WTC11 (cell line): ENCODE measurements at regions not wholly inside any gene's neighbourhood (a gene's known extent, or its start where the extent isn't known, plus 50 kb on each side); places are given as distances from the start of the nearest gene placed in this dataset.

Experiments used
- ATAC-seq: fragments of 200-7000 bp; cut with Tn5 transposase; 2 replicates; pipeline ENCODE4 v1.10.0; 2021; ENCODE audit warnings: mild to moderate bottlenecking, moderate library complexity
- CTCF ChIA-PET: fragments of 300-600 bp; sonication (Branson Sonifier 250); formaldehyde crosslinking; loops from one replicate; lab custom pipeline; 2021; ENCODE audit warnings: antibody characterized with exemption; lab: Charles Lee
- POLR2A ChIA-PET: fragments of 350-600 bp; sonication (Branson Sonifier 250); formaldehyde crosslinking; loops from one replicate; lab custom pipeline; 2021; ENCODE audit warnings: antibody characterized with exemption; lab: Charles Lee
- DNase-seq: peaks from one replicate; pipeline ENCODE4 v3.0.0; 2021; ENCODE audit warnings: low spot score
- H3K27ac Mint-ChIP-seq: 2 replicates; pipeline ENCODE4 v1.8.0; 2021; ENCODE audit warnings: mixed read lengths
- H3K27me3 Mint-ChIP-seq: 2 replicates; pipeline ENCODE4 v1.8.0; 2021; ENCODE audit warnings: low read depth, mild to moderate bottlenecking, moderate library complexity, mixed read lengths
- H3K36me3 Mint-ChIP-seq: 2 replicates; pipeline ENCODE4 v1.8.0; 2021; ENCODE audit warnings: mixed read lengths
- H3K4me1 Mint-ChIP-seq: 2 replicates; pipeline ENCODE4 v1.8.0; 2022; ENCODE audit warnings: mixed read lengths
- H3K4me3 Mint-ChIP-seq: 2 replicates; pipeline ENCODE4 v1.8.0; 2021; ENCODE audit warnings: mild to moderate bottlenecking, moderate library complexity, mixed read lengths
- H3K9me3 Mint-ChIP-seq: 2 replicates; pipeline ENCODE4 v1.8.0; 2021; ENCODE audit warnings: mixed read lengths
- CBFB ChIP-seq: sonication (generic); formaldehyde crosslinking; IDR thresholded peaks from 2 replicates; pipeline ENCODE4 v1.8.1; 2022; ENCODE audit warnings: mild to moderate bottlenecking, low read depth, missing genetic modification reagents
- CREM ChIP-seq: sonication (generic); formaldehyde crosslinking; IDR thresholded peaks from 2 replicates; pipeline ENCODE4 v1.8.1; 2022; ENCODE audit warnings: mild to moderate bottlenecking, missing genetic modification reagents, moderate library complexity
- ETV6 ChIP-seq: sonication (generic); formaldehyde crosslinking; IDR thresholded peaks from 2 replicates; pipeline ENCODE4 v1.8.1; 2022; ENCODE audit warnings: mild to moderate bottlenecking, missing genetic modification reagents
- GRHL2 ChIP-seq: fragments of 250-450 bp; sonication (Bioruptor Pico); IDR thresholded peaks from 2 replicates; pipeline ENCODE4 v1.8.0; 2022; ENCODE audit warnings: mild to moderate bottlenecking, moderate library complexity; ENCODE audit not compliant: insufficient replicate concordance, severe bottlenecking
- IRF2 ChIP-seq: sonication (generic); formaldehyde crosslinking; IDR thresholded peaks from 2 replicates; pipeline ENCODE4 v1.8.0; 2022; ENCODE audit warnings: low read depth, missing genetic modification reagents, borderline replicate concordance
- JUN ChIP-seq: sonication (generic); formaldehyde crosslinking; IDR thresholded peaks from 2 replicates; pipeline ENCODE4 v1.8.0; 2023; ENCODE audit warnings: mild to moderate bottlenecking, missing genetic modification reagents
- NFYB ChIP-seq: sonication (generic); formaldehyde crosslinking; conservative IDR thresholded peaks from 2 replicates; pipeline ENCODE4 v1.8.0; 2022; ENCODE audit warnings: low read depth, missing genetic modification reagents
- NR1H2 ChIP-seq: sonication (generic); formaldehyde crosslinking; IDR thresholded peaks from 2 replicates; pipeline ENCODE4 v1.9.0; 2021; ENCODE audit warnings: mild to moderate bottlenecking, moderate library complexity, missing genetic modification reagents
- NR3C1 ChIP-seq: sonication (generic); formaldehyde crosslinking; conservative IDR thresholded peaks from 2 replicates; pipeline ENCODE4 v1.8.1; 2023; ENCODE audit warnings: low read depth, mild to moderate bottlenecking, missing genetic modification reagents
- SMAD3 ChIP-seq: sonication (generic); formaldehyde crosslinking; IDR thresholded peaks from 2 replicates; pipeline ENCODE4 v1.8.0; 2022; ENCODE audit warnings: missing genetic modification reagents, mild to moderate bottlenecking, borderline replicate concordance
- ZBTB21 ChIP-seq: sonication (generic); formaldehyde crosslinking; IDR thresholded peaks from 2 replicates; pipeline ENCODE4 v1.8.1; 2023; ENCODE audit warnings: mild to moderate bottlenecking, missing genetic modification reagents, borderline replicate concordance
- ZNF671 ChIP-seq: fragments of 250-450 bp; sonication (Bioruptor Pico); IDR thresholded peaks from 2 replicates; pipeline ENCODE4 v1.8.0; 2021; ENCODE audit warnings: mild to moderate bottlenecking
- TF ChIP-seq, protein P1 (sequence below): sonication (generic); formaldehyde crosslinking; IDR thresholded peaks from 2 replicates; pipeline ENCODE4 v1.8.0; 2022; ENCODE audit warnings: missing genetic modification reagents
- TF ChIP-seq, protein P2 (sequence below): sonication (generic); formaldehyde crosslinking; conservative IDR thresholded peaks from 2 replicates; pipeline ENCODE4 v1.8.1; 2023; ENCODE audit warnings: mild to moderate bottlenecking, low read depth, missing genetic modification reagents, moderate library complexity
- TF ChIP-seq, protein P3 (sequence below): fragments of 250-450 bp; sonication (Bioruptor Pico); conservative IDR thresholded peaks from 2 replicates; pipeline ENCODE4 v1.9.0; 2021; ENCODE audit warnings: mild to moderate bottlenecking
- TF ChIP-seq, protein P4 (sequence below): sonication (generic); formaldehyde crosslinking; IDR thresholded peaks from 2 replicates; pipeline ENCODE4 v1.8.0; 2022; ENCODE audit warnings: mild to moderate bottlenecking, missing genetic modification reagents
- TF ChIP-seq, protein P5 (sequence below): sonication (generic); formaldehyde crosslinking; IDR thresholded peaks from 2 replicates; pipeline ENCODE4 v1.8.0; 2022; ENCODE audit warnings: mild to moderate bottlenecking, missing genetic modification reagents
- TF ChIP-seq, protein P6 (sequence below): sonication (generic); formaldehyde crosslinking; IDR thresholded peaks from 2 replicates; pipeline ENCODE4 v1.8.1; 2023; ENCODE audit warnings: mild to moderate bottlenecking, moderate library complexity, missing genetic modification reagents
- TF ChIP-seq, protein P7 (sequence below): sonication (generic); formaldehyde crosslinking; IDR thresholded peaks from 2 replicates; pipeline ENCODE4 v1.8.0; 2023; ENCODE audit warnings: missing genetic modification reagents

DNA sequence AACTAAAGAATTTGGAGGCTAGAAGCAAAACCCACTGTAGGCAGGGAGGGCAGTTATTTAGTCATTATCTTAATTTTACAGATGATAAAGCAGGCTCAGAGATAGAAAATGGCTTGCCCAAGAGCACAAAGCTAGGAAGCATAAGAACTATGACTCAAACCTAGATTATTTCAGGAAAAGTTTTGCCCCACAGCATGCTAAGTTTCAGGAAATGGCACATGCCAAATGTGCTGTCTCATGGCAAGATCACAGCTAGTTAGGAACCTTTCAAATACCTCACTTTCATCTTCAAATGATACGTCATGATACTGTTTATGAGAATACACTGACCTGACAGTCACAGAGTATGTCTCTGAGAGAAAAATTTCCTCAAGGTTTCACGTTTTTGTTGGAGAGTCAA lies 78.5 kb upstream of the SPANXC start:
- Mint-ChIP-seq H3K27me3 (no peaks in the 10 kb centered on the region), H3K36me3 (peaks cover 15% of the 10 kb centered on the region), H3K9me3 (peaks cover 13% of the 10 kb centered on the region), H3K4me1 (no peaks in the 10 kb centered on the region), H3K4me3 (no peak overlapping the region), H3K27ac (no peak overlapping the region)
- no peak for TF ChIP-seq GRHL2 (CRISPR knock-in tag)
- no peak for TF ChIP-seq IRF2
- ATAC-seq (no peak), DNase-seq (no peak)
- POLR2A ChIA-PET = no interaction called here
- CTCF ChIA-PET = no interaction called here

DNA sequence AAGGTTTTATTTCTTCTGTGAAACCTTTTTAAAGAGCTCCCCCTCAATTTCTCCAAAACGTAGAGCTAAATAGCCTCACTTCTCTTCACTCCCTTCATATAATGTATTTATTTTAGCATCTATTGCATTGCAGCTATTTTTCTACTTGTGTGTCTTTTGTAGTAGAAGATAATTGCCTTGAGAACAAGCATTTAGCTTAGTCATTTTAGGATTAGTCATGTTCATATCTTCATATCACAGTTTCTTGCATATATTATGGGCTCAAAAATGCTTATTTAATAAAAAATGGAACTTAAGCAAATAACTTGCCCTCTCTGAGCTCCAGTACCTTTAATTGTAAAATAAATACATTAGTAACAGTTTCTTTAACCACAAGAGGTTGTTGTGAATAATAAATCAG lies 72.1 kb upstream of the SPANXC start:
- ChIA-PET CTCF (no interaction called here), POLR2A (no interaction called here)
- no peak overlapping the region for H3K4me3 Mint-ChIP-seq
- DNase-seq (no peak), ATAC-seq (no peak)
- H3K9me3 Mint-ChIP-seq = peaks cover 8% of the 10 kb centered on the region; the same call in 1 of the 2 replicates
- no peak for TF ChIP-seq CREM (CRISPR knock-in tag)
- TF ChIP-seq, protein P1, sequence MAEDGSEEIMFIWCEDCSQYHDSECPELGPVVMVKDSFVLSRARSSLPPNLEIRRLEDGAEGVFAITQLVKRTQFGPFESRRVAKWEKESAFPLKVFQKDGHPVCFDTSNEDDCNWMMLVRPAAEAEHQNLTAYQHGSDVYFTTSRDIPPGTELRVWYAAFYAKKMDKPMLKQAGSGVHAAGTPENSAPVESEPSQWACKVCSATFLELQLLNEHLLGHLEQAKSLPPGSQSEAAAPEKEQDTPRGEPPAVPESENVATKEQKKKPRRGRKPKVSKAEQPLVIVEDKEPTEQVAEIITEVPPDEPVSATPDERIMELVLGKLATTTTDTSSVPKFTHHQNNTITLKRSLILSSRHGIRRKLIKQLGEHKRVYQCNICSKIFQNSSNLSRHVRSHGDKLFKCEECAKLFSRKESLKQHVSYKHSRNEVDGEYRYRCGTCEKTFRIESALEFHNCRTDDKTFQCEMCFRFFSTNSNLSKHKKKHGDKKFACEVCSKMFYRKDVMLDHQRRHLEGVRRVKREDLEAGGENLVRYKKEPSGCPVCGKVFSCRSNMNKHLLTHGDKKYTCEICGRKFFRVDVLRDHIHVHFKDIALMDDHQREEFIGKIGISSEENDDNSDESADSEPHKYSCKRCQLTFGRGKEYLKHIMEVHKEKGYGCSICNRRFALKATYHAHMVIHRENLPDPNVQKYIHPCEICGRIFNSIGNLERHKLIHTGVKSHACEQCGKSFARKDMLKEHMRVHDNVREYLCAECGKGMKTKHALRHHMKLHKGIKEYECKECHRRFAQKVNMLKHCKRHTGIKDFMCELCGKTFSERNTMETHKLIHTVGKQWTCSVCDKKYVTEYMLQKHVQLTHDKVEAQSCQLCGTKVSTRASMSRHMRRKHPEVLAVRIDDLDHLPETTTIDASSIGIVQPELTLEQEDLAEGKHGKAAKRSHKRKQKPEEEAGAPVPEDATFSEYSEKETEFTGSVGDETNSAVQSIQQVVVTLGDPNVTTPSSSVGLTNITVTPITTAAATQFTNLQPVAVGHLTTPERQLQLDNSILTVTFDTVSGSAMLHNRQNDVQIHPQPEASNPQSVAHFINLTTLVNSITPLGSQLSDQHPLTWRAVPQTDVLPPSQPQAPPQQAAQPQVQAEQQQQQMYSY = no peak
- no peak for TF ChIP-seq NR1H2
- TF ChIP-seq, protein P2, sequence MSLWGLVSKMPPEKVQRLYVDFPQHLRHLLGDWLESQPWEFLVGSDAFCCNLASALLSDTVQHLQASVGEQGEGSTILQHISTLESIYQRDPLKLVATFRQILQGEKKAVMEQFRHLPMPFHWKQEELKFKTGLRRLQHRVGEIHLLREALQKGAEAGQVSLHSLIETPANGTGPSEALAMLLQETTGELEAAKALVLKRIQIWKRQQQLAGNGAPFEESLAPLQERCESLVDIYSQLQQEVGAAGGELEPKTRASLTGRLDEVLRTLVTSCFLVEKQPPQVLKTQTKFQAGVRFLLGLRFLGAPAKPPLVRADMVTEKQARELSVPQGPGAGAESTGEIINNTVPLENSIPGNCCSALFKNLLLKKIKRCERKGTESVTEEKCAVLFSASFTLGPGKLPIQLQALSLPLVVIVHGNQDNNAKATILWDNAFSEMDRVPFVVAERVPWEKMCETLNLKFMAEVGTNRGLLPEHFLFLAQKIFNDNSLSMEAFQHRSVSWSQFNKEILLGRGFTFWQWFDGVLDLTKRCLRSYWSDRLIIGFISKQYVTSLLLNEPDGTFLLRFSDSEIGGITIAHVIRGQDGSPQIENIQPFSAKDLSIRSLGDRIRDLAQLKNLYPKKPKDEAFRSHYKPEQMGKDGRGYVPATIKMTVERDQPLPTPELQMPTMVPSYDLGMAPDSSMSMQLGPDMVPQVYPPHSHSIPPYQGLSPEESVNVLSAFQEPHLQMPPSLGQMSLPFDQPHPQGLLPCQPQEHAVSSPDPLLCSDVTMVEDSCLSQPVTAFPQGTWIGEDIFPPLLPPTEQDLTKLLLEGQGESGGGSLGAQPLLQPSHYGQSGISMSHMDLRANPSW (CRISPR knock-in tag) = no peak
- peaks cover 5% of the 10 kb centered on the region; the same call in 1 of the 2 replicates for H3K36me3 Mint-ChIP-seq
- H3K4me1 Mint-ChIP-seq = no peaks in the 10 kb centered on the region
- H3K27ac Mint-ChIP-seq = no peak overlapping the region
- no peaks in the 10 kb centered on the region; the same call in 1 of the 2 replicates for H3K27me3 Mint-ChIP-seq

DNA sequence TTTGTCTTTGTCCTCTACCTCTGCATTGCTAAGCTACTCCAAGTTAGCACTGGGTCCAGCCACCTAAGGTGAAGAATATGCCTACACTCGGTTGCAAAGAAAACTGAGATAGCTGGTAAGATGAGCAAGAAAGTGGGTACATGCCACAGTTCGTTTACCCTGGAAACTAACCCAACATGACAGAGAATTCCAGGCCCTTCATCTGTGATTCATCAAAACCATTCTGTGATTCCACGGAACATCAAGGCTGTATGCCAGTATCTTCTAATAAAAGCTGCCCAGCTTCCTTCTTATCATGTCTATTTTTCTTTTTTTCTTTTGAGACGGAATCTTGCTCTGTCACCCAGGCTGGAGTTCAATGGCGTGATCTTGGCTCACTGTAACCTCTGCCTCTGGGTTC lies 58.7 kb upstream of the SPANXC start:
- ChIA-PET CTCF (no interaction called here), POLR2A (no interaction called here)
- Mint-ChIP-seq H3K27ac (no peak overlapping the region), H3K4me3 (no peak overlapping the region), H3K4me1 (no peaks in the 10 kb centered on the region), H3K9me3 (no peaks in the 10 kb centered on the region; the same call in 1 of the 2 replicates), H3K27me3 (no peaks in the 10 kb centered on the region), H3K36me3 (no peaks in the 10 kb centered on the region)
- ATAC-seq (no peak), DNase-seq (no peak)
- TF ChIP-seq, protein P3, sequence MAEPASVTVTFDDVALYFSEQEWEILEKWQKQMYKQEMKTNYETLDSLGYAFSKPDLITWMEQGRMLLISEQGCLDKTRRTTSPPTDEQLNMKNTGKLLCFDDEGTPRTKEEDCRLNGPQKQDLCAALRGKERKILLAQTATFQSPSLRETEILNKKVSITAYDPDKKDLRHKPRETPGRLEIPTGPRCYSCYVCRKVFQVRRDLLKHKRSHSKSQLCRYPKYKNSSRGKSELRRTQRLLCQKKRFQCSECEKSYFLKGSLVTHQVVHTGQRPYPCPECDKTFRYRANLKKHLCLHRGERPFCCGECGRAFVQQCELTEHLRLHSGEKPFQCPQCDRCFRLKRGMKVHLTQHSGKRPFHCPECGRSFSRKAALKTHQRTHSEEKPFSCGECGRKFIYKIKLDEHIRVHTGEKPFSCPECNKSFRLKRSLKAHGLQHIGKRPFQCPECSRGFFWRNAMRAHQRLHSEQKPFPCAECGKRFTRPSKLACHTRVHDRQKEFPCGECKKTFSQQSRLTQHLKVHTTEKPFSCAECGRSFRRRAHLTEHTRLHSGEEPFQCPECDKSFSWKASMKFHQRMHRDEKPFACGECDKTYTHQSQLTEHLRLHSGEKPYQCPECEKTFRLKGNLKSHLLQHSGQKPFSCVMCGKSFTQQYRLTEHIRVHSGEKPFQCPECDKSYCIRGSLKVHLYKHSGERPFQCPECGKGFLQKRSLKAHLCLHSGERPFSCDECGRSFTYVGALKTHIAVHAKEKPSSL (CRISPR knock-in tag) = no peak
- TF ChIP-seq ETV6 (CRISPR knock-in tag) (no peak), NFYB (CRISPR knock-in tag) (no peak), CBFB (CRISPR knock-in tag) (no peak), IRF2 (no peak), JUN (no peak), SMAD3 (CRISPR knock-in tag) (no peak), NR3C1 (CRISPR knock-in tag) (no peak), ZNF671 (CRISPR knock-in tag) (no peak), ZBTB21 (CRISPR knock-in tag) (no peak)
- TF ChIP-seq, protein P4, sequence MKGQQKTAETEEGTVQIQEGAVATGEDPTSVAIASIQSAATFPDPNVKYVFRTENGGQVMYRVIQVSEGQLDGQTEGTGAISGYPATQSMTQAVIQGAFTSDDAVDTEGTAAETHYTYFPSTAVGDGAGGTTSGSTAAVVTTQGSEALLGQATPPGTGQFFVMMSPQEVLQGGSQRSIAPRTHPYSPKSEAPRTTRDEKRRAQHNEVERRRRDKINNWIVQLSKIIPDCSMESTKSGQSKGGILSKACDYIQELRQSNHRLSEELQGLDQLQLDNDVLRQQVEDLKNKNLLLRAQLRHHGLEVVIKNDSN (CRISPR knock-in tag) = no peak
- TF ChIP-seq, protein P5, sequence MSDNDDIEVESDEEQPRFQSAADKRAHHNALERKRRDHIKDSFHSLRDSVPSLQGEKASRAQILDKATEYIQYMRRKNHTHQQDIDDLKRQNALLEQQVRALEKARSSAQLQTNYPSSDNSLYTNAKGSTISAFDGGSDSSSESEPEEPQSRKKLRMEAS (CRISPR knock-in tag) = no peak
- TF ChIP-seq, protein P6, sequence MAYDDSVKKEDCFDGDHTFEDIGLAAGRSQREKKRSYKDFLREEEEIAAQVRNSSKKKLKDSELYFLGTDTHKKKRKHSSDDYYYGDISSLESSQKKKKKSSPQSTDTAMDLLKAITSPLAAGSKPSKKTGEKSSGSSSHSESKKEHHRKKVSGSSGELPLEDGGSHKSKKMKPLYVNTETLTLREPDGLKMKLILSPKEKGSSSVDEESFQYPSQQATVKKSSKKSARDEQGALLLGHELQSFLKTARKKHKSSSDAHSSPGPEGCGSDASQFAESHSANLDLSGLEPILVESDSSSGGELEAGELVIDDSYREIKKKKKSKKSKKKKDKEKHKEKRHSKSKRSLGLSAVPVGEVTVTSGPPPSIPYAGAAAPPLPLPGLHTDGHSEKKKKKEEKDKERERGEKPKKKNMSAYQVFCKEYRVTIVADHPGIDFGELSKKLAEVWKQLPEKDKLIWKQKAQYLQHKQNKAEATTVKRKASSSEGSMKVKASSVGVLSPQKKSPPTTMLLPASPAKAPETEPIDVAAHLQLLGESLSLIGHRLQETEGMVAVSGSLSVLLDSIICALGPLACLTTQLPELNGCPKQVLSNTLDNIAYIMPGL (CRISPR knock-in tag) = no peak
- TF ChIP-seq, protein P7, sequence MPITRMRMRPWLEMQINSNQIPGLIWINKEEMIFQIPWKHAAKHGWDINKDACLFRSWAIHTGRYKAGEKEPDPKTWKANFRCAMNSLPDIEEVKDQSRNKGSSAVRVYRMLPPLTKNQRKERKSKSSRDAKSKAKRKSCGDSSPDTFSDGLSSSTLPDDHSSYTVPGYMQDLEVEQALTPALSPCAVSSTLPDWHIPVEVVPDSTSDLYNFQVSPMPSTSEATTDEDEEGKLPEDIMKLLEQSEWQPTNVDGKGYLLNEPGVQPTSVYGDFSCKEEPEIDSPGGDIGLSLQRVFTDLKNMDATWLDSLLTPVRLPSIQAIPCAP (CRISPR knock-in tag) = no peak
